ENCODE measurements at regions not wholly inside any gene's neighbourhood (a gene's known extent, or its start where the extent isn't known, plus 50 kb on each side); places are given as distances from the start of the nearest gene placed in this dataset.
"Not testable (repeated sequence)": the region's sequence is repeated elsewhere in the genome, so short reads cannot be mapped to it uniquely, and the experiment has no call there.

DNA sequence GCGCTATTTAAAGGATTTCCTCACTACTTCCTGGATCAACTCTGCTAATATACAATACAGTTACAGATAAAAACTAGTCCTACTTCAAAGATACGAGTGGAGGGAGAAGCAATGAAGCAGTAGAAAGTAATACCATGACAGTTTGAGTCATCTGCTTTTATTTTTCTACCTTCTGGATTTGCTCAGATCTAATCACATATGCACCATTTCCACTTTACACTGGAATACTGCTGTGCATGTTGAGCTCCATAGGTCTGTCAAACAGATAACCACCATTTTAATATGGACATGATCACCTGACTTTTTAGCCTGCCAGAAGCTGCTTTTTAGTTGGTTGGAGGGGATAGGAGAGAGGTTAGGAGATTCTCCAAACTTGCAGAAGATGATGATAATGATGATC lies 92.5 kb downstream of the MMUT start:
- no peak for DNase-seq

DNA sequence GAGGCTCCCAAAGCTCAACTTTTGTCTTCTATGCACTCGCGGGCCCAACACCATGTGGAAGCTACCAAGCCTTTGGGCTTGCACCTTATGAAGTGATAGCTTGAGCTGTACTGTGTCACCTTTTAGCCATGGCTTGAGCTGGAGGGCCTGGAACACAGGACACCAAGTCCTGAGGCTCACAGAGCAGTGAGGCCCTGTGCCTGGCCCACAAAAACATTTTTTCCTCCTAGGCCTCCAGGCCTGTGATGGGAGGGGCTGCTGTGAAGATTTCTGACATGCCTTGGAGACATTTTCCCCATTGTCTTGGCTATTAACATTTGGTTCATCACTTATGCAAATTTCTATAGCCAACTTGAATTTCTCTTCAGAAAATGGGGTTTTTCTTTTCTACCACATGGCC lies 96.5 kb downstream of the MMUT start:
- no peak for DNase-seq

DNA sequence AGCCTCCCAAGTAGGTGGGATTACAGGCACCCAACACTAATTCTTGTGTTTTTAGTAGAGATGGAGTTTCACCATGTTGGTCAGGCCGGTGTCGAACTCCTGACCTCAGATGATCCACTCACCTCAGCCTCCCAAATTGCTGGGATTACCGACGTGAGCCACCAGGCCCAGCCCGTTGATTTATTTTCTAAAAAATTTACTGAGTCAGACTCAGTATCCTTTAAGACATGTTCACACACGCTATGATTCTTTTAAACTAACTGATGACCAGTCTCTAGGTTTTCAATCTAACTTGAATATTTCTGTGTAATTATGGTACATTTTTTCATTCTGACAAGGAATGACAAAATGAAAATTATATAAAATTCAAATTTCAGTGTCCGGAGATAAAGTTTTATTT lies 114.5 kb downstream of the MMUT start:
- no peak for DNase-seq

DNA sequence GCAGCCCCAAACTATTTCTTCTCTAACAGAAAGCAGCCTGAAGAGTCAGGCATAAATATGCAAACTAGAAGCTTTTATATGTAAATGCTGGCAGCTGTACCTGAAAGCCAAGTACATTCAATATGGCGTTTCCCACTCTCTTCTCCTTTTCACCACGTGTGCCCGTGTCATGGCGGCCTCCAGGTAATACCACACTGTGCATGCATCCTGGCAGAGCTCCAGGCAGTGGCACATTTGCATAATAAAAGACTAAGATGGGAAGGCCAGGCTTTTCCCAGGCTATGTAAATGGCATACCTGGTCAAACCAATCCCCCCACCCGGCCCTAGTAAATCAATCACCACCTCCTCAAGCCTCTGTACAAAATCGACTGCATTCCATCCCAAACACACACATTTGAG lies 120.6 kb downstream of the MMUT start:
- DNase-seq = no peak

DNA sequence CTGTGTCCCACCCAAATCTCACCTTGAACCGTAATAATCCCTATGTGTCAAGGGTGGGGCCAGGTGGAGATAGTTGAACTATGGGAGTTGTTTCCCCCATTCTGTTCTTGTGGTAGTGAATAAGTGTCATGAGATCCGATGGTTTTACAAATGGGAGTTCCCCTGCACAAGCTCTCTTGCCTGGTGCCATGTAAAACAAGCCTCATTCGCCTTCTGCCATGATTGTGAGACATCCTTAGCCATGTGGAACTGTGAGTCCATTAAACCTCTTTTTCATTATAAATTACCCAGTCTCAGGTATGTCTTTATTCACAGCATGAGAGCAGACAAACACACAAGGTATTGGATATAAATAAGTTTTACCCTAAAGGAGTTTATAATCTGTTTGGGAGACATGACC lies 121.2 kb downstream of the MMUT start:
- DNase-seq = no peak

DNA sequence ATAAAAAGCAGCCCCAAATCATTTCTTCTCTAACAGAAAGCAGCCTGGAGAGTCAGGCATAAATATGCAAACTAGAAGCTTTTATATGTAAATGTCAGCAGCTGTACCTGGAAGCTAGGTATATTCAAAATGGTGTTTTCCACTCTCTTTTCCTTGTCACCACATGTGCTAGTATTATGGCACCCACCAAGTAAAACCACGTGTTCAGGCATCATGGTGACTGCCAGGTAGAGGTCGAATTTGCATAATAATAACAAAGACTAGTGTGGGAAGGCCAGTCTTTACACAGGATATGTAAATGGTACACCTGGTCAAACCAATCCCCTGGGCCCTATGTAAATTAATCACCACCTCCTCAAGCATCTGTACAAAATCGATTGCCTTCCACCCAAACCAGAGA lies 124.0 kb downstream of the MMUT start:
- no peak for DNase-seq

DNA sequence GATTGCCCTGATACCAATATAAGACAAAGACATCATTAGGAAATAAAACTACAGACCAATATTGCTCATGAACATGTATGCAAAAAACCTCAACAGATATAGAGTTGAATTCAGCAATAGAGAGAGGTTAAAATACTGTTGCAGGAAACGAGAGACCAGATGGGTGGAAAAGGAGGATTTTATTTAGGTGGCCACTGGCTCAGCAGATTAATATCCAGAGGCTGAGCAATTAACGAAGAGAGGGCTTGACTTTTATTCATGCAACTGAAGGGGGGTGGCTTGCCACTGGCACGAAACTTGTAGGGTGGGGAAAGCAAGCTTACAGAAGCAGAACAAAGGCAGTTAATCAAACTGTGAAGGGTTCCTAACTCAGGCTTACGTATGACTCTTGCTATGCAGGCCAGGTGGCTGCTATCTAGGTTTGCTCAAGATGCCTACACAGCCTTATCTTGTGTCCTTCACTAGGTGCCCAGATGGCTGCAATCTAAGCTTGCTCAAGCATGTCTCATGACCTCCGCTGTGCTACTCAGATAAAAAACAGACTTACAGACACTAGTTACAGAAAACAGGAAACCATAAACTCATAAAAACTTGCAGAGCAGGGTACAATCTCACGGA lies 126.4 kb downstream of the MMUT start:
- DNase-seq = no peak

DNA sequence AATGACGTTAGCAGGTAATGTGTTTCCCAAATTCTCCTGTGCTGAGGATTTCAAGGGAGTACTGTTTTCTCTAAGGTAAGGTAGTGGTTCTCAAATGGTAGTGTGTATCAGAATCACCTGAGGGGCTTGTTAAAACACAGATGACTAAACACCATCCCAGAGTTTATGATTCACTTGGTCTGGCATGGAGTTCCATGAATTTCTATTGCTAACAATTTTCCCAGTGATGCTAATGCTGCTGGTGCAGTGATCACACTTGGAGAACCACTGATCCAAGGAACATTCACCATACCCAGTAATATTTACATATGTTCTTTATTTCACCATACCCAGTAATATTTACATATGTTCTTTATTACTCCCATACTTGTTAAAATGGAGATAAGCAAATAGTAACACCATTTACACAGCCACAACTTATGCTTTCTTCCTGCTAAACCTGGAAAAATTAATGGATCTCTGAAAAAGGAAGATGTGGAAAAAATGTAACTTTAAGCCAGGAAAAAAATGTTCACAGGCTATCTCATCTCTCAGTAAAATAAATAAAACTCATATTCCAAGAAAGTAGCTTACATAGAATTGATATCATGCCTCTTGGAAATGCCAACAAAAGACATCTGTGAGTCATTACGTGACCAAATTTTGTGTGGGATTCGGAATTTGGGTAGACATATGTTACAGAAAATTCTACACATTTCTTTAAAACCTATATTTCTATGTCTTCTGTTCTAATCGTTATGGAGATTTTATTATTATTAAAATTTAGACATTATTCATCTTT lies 129.5 kb downstream of the MMUT start:
- peak in 2 of 3 donors; percentile 7 to 13 for DNase-seq

DNA sequence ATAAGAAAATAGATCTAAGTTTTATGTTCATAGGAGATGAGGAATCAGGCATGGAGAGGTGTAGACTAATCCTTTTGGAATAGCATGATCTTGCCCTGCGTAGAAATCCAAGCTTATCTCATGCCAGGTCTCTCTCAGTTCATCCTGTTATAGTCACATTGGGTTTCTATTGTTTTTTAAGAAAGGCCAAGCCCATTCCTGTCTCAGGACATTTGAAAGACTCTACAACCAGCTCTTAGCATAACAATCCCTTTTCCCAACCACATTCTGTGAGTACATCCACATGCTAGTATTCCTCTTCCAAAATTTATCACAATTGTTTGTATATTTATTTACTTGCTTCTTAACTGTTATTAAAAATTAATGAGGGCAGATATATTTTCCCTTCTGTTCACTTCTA lies 130.3 kb downstream of the MMUT start:
- DNase-seq = no peak

DNA sequence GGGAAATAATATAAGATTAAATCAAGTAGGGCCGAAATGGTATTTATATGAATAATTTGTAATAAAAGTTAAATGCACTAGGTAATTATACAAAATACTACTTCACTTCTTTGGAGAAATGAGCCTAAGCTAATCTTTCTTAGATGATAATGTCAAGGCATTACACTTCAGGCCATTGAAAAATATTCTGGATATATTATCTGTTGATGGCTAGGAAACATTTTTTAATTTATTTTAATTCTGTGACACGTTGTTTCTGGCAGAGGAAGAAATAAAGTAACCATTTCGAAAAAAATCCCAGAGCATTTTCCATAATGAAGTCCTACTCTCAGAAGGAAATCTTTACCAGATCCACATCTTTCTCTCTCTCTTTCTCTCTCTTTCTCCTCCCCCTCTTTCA lies 133.9 kb downstream of the MMUT start:
- no peak for DNase-seq

DNA sequence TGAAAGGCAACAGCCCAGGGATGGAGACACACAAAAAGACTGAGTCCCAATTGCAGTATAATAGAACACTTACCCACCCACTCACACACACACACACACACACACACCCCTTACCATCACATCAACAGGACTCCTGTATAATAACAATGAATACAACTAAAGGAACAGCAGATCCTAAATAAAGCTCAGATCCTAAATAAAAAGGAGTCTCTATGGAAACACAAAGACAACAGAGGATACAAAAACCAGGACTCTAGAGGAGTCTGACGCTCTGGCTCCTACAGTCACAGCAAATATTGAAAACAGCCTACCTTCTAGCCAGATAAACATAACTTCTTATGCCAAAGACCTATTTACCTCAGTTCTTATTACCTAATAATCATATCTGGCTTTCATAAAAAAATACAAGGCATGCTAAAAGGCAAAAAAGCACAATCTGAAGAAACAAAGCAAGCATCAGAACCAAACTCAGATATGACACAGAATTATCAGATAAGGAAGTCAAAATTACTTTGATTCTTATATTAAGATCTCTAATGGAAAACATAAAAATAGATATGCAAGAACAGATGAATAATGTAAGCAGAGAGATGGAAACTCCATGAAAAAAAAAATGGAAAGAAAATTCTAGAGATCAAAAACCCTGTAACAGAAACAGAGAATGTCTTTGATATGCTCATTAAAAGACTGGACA lies 134.9 kb downstream of the MMUT start:
- DNase-seq = peak in 1 of 3 donors; percentile 4

DNA sequence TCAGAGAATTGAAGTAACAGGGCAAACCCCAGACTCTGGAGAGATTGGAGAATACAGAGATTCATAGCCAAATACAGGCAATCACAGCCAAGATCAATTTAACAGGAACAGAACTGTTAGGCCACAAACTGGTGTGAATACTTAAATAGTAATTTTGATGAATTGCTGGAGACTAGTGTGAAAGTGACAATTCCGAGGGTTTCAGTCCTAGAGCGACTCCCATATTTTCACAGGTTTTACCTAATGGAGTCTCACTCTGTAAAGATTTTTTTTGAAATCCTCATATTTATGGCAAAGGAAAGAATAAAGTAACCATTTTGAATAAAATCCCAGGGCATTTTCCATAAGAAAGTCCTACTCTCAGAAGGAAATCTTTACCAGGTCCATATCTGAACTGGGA lies 135.5 kb downstream of the MMUT start:
- DNase-seq = no peak

DNA sequence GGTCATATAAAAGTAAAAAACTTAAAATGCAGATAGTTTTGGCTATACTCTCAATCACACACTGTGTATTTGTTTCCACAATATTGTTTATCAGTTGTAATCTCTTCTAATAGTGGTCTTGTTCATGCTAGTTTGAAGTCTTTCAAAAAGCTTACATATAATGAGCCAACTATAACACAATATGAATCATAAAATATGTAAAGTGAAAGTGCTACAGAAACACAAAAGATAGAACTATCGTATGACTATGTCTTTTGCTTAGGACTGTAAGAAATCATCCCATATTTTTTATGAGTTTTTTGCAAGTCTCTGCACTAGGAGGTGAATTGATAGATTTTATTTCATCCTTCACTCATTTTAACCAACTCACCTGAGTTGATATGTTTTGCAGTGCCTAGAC lies 136.0 kb downstream of the MMUT start:
- DNase-seq = no peak

DNA sequence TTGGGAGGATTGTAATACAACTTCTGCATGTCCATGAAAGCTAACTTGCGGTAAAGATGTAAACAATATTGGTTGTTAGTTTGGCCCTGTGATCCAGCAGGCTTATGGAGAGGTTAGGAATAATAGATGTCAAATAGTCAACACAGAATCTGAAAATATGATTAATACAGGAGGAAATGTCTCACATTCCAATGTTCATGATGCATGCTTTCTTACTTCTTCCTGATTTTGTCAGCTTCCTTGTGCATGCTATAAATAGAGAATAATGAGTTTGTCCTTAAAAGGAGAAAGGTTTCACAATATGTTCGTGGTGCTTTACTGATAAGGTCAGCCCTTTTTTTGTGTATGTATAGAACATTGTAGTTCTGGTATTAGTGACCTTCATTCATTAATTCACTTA lies 136.7 kb downstream of the MMUT start:
- DNase-seq = peak in 2 of 3 donors; percentile 4 to 61

DNA sequence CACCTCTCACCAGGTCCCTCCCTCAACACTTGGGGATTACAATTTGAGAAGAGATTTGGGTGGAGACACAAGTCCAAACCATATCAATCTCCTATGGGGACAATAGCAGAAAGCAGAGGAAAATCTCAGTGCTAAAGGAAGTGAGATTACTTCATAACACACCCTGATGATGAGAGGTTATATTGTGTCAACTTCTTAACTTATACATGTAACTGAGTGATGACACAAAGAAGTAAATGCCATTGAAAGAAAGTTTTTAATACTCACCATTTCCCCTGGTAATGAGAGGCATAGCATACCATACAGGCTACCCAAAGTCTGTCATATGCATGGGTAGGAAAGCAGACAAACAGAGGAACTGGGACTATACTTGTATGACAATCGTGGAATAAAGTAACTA lies 137.2 kb downstream of the MMUT start:
- no peak for DNase-seq

DNA sequence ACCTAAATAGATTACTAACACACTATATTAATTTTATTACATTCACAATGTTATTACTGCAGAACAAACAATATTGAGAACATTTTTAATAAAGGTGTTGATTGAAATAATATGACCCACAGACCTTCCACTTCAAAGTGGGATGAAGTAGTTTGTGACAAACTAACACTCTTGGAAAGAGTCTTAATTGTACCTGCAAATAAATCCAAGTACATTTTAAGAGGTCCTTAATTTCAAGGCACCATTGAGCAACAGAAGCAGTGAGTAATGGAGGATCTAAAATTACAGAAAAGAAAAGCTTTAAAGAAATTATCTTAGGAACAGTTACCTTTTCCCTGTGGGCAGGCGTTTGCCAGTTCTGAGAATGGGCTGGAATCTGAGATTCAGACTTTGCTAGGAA lies 140.2 kb downstream of the MMUT start:
- DNase-seq = no peak

DNA sequence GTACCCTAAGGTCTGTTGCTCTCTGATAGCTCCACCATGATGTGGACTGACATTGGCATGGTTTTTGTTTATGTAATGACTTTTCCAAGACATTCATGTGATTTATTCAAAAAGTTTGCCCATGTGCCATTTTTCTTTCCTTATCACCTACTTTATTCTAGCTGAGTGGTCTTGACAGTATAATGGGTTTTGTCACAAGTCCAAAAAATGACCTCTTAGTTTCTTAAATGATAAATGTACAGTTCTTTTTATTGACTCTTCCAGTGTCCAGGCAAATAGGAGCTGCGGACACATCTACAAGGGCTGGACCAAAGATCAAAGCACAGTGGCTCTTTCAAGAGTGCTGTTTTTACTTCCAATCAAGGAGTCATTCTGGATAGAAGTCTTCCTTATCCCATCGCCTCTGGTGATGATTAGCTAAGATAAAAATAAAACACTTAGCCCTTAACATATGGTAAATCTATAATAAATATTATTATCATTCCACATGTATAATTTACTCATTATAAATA lies 141.4 kb downstream of the MMUT start:
- DNase-seq = no peak

DNA sequence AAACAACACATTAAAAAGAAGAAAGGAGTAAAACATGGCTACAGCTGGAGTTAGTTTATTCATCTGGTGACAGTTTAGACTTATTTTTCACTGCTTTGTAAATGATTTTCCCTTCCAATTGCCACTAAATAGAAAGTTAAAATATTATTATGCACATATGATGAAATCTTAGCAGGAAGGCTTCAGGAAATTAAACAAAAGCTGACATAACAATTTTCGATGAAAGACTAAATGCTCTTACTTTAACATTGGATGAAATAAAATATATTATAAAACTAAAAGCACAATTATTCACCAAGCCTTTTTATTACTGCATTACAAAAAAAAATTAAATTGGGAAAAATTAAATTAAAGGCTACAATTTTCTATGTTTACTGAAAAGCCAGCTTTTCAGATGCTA lies 158.0 kb downstream of the MMUT start:
- no peak for DNase-seq

DNA sequence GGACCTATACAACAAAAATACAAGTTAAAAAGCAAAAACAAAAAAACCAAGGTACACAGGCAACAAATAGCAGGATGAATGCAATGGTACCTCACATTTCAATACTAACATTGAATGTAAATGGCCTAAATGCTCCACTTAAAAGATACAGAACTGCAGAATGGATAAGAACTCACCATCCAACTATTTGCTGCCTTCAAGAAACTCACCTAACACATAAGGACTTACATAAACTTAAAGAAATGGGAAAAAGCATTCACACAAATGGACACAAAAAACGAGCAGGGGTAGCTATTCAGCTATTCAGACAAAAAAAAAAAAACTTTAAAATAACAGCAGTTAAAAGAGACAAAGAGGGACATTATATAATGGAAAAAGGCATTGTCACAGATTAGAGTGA lies 158.7 kb downstream of the MMUT start:
- DNase-seq = not testable (repeated sequence)

DNA sequence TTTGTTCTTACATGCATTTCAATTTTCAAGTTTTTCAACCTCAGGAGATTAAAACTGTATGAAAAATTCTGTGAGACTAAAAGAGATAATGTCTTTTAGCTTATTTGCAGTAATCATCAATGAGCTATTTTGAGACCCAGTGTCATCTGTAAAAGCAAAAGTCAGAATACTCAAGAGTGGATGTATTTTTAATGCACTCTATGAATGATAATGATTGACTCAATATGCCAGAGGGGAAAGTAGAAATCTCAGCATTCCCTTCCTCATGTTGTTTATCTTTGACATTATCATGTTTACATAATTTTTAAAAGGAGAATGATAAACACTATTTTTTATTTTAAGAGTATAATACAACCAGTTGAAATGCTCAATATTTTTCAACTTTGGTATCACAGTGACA lies 162.1 kb downstream of the MMUT start:
- DNase-seq = no peak

DNA sequence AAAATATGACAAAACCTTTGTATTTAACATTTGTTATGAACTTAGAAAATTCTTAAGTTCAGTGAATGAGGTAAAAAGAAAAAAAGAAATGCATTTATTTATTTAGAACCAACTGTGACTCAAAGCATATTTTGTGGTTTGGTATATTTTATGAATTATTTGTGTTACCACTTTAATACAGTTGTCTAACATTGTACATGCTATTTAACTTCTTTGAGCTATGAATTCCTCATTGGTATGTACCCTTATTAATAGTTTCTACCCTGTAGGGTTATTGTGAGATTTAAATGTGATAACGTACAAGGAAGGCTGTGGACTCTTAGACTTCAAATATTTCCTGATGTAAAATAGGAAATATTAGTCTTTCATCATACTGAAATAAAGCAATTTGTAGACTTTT lies 162.6 kb downstream of the MMUT start:
- DNase-seq = no peak

DNA sequence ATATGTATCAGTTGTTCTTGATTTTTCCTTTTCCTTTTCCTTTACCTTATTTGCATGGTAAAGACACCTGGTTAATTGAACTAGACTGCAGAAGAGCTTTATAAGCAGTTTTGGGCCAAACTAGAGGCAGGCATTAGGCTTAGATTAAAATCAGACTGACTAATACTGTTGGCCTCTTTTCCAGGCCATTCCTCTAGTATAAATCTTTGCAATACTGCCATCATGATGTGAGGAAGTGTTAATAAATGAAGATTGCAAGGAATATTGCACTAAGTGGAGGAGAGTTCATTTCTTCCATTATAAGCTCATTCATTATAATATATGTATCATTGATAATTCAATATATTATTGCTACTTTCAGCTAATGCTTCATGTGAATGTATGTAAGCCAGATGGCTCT lies 163.8 kb downstream of the MMUT start:
- DNase-seq = no peak

DNA sequence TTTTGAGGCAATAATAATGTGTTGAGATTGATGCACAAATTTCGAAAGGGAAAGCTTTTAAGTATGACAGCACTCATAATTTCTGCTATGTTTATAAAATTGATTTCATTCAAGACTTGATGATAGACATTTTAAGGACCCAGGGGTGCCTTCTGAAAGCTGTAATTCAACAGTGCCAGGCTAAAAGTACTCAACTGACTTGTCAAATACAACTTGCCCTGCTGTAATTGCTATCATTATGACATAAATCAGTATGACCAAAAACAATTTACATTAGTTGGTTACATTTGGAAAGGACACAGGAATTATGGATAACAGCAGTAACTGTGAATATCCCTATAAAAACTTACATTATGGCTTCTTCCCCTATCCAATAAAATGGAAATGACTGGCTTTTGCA lies 178.9 kb downstream of the MMUT start:
- no peak for DNase-seq

Measured in muscle of back (tissue), 3 donors.